Neutrophil (primary cell): ENCODE measurements at regions not wholly inside any gene's neighbourhood (a gene's known extent, or its start where the extent isn't known, plus 50 kb on each side); places are given as distances from the start of the nearest gene placed in this dataset.

ENCODE experiments used
- H3K27ac ChIP-seq: fragments of 200-600 bp; sonication (generic); 2 replicates; pipeline ENCODE4 v1.5.1; 2016; ENCODE audit warnings: mild to moderate bottlenecking, moderate library complexity
- H3K27me3 ChIP-seq: fragments of 200-600 bp; sonication (generic); 2 replicates; pipeline ENCODE4 v1.6.0; 2016; ENCODE audit warnings: mild to moderate bottlenecking
- H3K36me3 ChIP-seq: fragments of 200-600 bp; sonication (generic); 2 replicates; pipeline ENCODE4 v1.5.1; 2017
- H3K4me1 ChIP-seq, 2 experiments: fragments of 200-600 bp in 1 of 2; sonication (generic) in 1 of 2; 1 replicate in 1 of 2; 2 replicates in 1 of 2; pipeline versions ENCODE4 v1.5.1 to v1.6.1; 2013 to 2016; ENCODE audit warnings: low read depth in 1 of 2, low read length in 1 of 2, mild to moderate bottlenecking in 1 of 2, moderate library complexity in 1 of 2; ENCODE audit not compliant: control insufficient read depth in 1 of 2, insufficient read depth in 1 of 2
- H3K4me3 ChIP-seq, 2 experiments: fragments of 200-600 bp in 1 of 2; sonication (generic) in 1 of 2; 1 replicate in 1 of 2; 2 replicates in 1 of 2; pipeline ENCODE4 v1.5.1; 2013 to 2016; ENCODE audit warnings: low read depth in 1 of 2, low read length in 1 of 2, mild to moderate bottlenecking in 1 of 2, moderate library complexity in 1 of 2
- H3K9me3 ChIP-seq: fragments of 200-600 bp; sonication (generic); 2 replicates; pipeline ENCODE4 v1.5.1; 2016
- CTCF ChIP-seq: fragments of 200-600 bp; sonication (generic); IDR thresholded peaks from 2 replicates; pipeline ENCODE4 v1.5.1; 2016; ENCODE audit warnings: antibody characterized with exemption

- H3K9me3 ChIP-seq = no peaks in the 10 kb centered on the region
- H3K27me3 ChIP-seq = no peaks in the 10 kb centered on the region
- H3K4me3 ChIP-seq = no peak overlapping the region
- H3K36me3 ChIP-seq = no peaks in the 10 kb centered on the region
- TF ChIP-seq CTCF = no peak
- H3K4me1 ChIP-seq = no peaks in the 10 kb centered on the region
- H3K27ac ChIP-seq = no peak overlapping the region
Observed at GRCh38 chr5:125865166-125865815, 557.9 kb upstream of the GRAMD2B start.

GRCh38 chr5:125868036-125868435, 555.2 kb upstream of the GRAMD2B start:
- H3K9me3 ChIP-seq = no peaks in the 10 kb centered on the region
- no peaks in the 10 kb centered on the region for H3K4me1 ChIP-seq
- H3K27me3 ChIP-seq = no peaks in the 10 kb centered on the region
- no peaks in the 10 kb centered on the region for H3K36me3 ChIP-seq
- H3K4me3 ChIP-seq = no peak overlapping the region
- H3K27ac ChIP-seq = no peak overlapping the region
- no peak for TF ChIP-seq CTCF

DNA sequence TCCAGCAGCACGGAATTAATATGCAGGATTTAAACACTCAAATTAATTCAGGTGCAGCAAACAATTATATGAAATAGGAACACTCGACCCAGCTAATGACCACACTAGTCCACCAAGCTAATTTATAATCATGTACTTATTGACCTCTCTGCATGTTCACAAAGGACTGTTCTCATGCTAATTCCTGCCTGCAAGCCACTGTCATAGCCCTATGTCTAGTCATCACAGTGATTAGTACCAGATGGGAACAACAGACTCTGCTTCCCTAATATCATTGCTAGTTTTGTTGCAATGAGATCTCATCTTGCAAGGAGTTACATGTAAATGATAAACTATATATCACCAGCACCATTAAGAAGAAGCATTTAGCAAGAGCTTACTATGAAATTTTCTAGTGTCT, 553.0 kb upstream of the GRAMD2B start:
- Histone ChIP-seq H3K9me3 (no peaks in the 10 kb centered on the region), H3K4me3 (no peak overlapping the region), H3K36me3 (no peaks in the 10 kb centered on the region), H3K27ac (no peak overlapping the region), H3K27me3 (no peaks in the 10 kb centered on the region), H3K4me1 (no peaks in the 10 kb centered on the region)
- TF ChIP-seq CTCF = no peak

DNA sequence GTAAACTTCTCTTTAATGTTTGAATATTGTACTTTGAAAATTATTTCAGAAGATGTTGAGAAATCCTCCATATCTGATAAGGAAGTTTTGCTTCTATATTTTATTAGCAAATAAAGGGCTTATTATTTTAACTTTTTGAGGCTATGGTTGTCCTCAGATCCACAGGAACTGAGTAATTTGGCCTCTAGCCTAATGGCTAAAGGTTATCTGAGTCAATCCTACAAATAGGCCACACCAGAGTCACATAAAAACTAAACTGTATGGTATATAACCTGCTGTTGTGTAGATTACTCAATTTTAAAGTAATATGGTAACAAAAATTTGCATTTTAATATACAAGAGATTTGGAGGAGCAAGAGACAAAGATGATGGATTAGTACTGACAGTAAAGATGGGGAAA, 549.2 kb upstream of the GRAMD2B start:
- Histone ChIP-seq H3K9me3 (peaks cover 2% of the 10 kb centered on the region), H3K4me3 (no peak overlapping the region), H3K27me3 (no peaks in the 10 kb centered on the region), H3K27ac (no peak overlapping the region), H3K36me3 (no peaks in the 10 kb centered on the region), H3K4me1 (no peaks in the 10 kb centered on the region)
- TF ChIP-seq CTCF = no peak

DNA sequence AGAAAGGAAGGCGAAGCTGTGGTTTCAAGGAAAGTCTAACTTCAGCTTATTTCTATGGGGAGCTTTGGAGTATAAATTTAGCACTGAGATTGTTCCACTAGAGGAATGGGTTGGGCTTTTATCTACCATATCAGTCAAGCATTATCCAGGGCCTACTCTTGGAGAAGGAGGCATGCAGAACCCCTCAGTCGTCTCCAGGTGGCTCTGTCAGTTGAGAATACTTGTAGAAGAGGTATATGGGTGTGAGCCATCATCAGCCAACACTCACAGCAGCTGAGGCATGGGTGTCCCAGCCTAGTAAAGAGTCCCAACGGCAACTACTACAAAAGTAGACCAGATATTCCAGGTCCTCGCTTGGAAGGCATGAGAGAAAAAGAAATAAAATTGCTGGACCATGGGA, 548.5 kb upstream of the GRAMD2B start:
- H3K27ac ChIP-seq = no peak overlapping the region
- H3K4me3 ChIP-seq = no peak overlapping the region

More for the DNA sequence above, 548.5 kb upstream of the GRAMD2B start:
- Histone ChIP-seq H3K9me3 (peaks cover 2% of the 10 kb centered on the region), H3K4me1 (no peaks in the 10 kb centered on the region), H3K36me3 (no peaks in the 10 kb centered on the region), H3K27me3 (no peaks in the 10 kb centered on the region)
- TF ChIP-seq CTCF = no peak
